Mesenchymal stem cell (in vitro differentiated cells and primary cell): ENCODE measurements at regions not wholly inside any gene's neighbourhood (a gene's known extent, or its start where the extent isn't known, plus 50 kb on each side); places are given as distances from the start of the nearest gene placed in this dataset.
"Not testable (repeated sequence)": the region's sequence is repeated elsewhere in the genome, so short reads cannot be mapped to it uniquely, and the experiment has no call there.

Experiments used
- DNase-seq: peaks from one replicate; pipeline ENCODE4 v3.0.0-alpha.2; 2013
- H2AFZ ChIP-seq: one replicate; pipeline ENCODE4 v1.6.1; 2013; ENCODE audit warnings: low read depth, mild to moderate bottlenecking, control low read depth, inconsistent platforms, low read length, moderate library complexity
- H2AK5ac ChIP-seq: 2 replicates; pipeline ENCODE4 v1.6.1; 2013; ENCODE audit warnings: low read length, moderate library complexity, mild to moderate bottlenecking, inconsistent platforms; ENCODE audit not compliant: severe bottlenecking
- H2BK120ac ChIP-seq: one replicate; pipeline ENCODE4 v1.6.1; 2013; ENCODE audit warnings: low read depth, mild to moderate bottlenecking, inconsistent platforms, low read length, moderate library complexity
- H2BK12ac ChIP-seq, 2 experiments: one replicate each; pipeline ENCODE4 v1.6.1; 2013; ENCODE audit warnings: inconsistent platforms in 2 of 2, low read length in 2 of 2, mild to moderate bottlenecking in 2 of 2, moderate library complexity in 2 of 2, control low read depth in 1 of 2
- H2BK15ac ChIP-seq: one replicate; pipeline ENCODE4 v1.6.1; 2013; ENCODE audit warnings: mild to moderate bottlenecking, low read depth, inconsistent platforms; ENCODE audit not compliant: poor library complexity, severe bottlenecking
- H2BK5ac ChIP-seq: 2 replicates; pipeline ENCODE4 v1.6.1; 2013; ENCODE audit warnings: low read depth, mild to moderate bottlenecking, low read length, control low read depth, inconsistent platforms; ENCODE audit not compliant: poor library complexity, severe bottlenecking
- H3K14ac ChIP-seq, 2 experiments: one replicate each; pipeline ENCODE4 v1.6.1; 2013; ENCODE audit warnings: inconsistent platforms in 2 of 2, low read length in 2 of 2, control low read depth in 1 of 2, mild to moderate bottlenecking in 1 of 2, moderate library complexity in 1 of 2
- H3K18ac ChIP-seq, 2 experiments: one replicate each; pipeline ENCODE4 v1.6.1; 2013; ENCODE audit warnings: inconsistent platforms in 2 of 2, low read length in 2 of 2, control low read depth in 1 of 2, low read depth in 1 of 2, mild to moderate bottlenecking in 1 of 2
- H3K23ac ChIP-seq, 2 experiments: one replicate each; pipeline ENCODE4 v1.6.1; 2013; ENCODE audit warnings: inconsistent platforms in 2 of 2, low read length in 2 of 2, mild to moderate bottlenecking in 2 of 2, moderate library complexity in 2 of 2, control low read depth in 1 of 2
- H3K27ac ChIP-seq: 2 replicates; pipeline ENCODE4 v1.5.1; 2013; ENCODE audit warnings: mild to moderate bottlenecking, moderate library complexity, low read length, control low read depth, inconsistent platforms; ENCODE audit not compliant: poor library complexity, severe bottlenecking
- H3K27me3 ChIP-seq, 2 experiments: 2 replicates each; pipeline versions ENCODE4 v1.6.1 to v1.7.0; 2013; ENCODE audit warnings: low read length in 2 of 2, mild to moderate bottlenecking in 2 of 2, moderate library complexity in 2 of 2, control low read depth in 1 of 2, inconsistent platforms in 1 of 2; ENCODE audit not compliant: control insufficient read depth in 1 of 2, insufficient read depth in 1 of 2
- H3K36me3 ChIP-seq, 2 experiments: 2 replicates each; pipeline versions ENCODE4 v1.6.1 to v1.7.0; 2013; ENCODE audit warnings: low read length in 2 of 2, control low read depth in 1 of 2, inconsistent platforms in 1 of 2, low read depth in 1 of 2, mild to moderate bottlenecking in 1 of 2; ENCODE audit not compliant: insufficient read depth in 2 of 2, control insufficient read depth in 1 of 2
- H3K4ac ChIP-seq, 2 experiments: one replicate each; pipeline ENCODE4 v1.6.1; 2013; ENCODE audit warnings: inconsistent platforms in 2 of 2, low read length in 2 of 2, mild to moderate bottlenecking in 2 of 2, moderate library complexity in 2 of 2, control low read depth in 1 of 2, low read depth in 1 of 2
- H3K4me1 ChIP-seq: 2 replicates; pipeline ENCODE4 v1.6.1; 2013; ENCODE audit warnings: low read depth, low read length, control low read depth; ENCODE audit not compliant: control insufficient read depth, insufficient read depth
- H3K4me2 ChIP-seq: 2 replicates; pipeline ENCODE4 v1.6.1; 2013; ENCODE audit warnings: low read length, mild to moderate bottlenecking, inconsistent platforms; ENCODE audit not compliant: poor library complexity, severe bottlenecking
- H3K4me3 ChIP-seq, 2 experiments: 2 replicates each; pipeline versions ENCODE4 v1.5.1 to v1.7.0; 2013; ENCODE audit warnings: low read length in 2 of 2, mild to moderate bottlenecking in 2 of 2, control low read depth in 1 of 2, low read depth in 1 of 2; ENCODE audit not compliant: insufficient read depth in 1 of 2
- H3K79me1 ChIP-seq: replicated peaks from 2 replicates; pipeline ENCODE4 v1.6.1; 2013; ENCODE audit warnings: mild to moderate bottlenecking, control low read depth, low read length, inconsistent platforms; ENCODE audit not compliant: poor library complexity, severe bottlenecking
- H3K9ac ChIP-seq: 2 replicates; pipeline ENCODE4 v1.7.0; 2013; ENCODE audit warnings: mild to moderate bottlenecking, low read length, moderate library complexity
- H3K9me3 ChIP-seq: 2 replicates; pipeline ENCODE4 v1.7.0; 2013; ENCODE audit warnings: mild to moderate bottlenecking, low read length; ENCODE audit not compliant: control insufficient read depth
- H4K8ac ChIP-seq: one replicate; pipeline ENCODE4 v1.6.1; 2013; ENCODE audit warnings: inconsistent platforms, mild to moderate bottlenecking, low read length, moderate library complexity
- H4K91ac ChIP-seq: one replicate; pipeline ENCODE4 v1.6.1; 2013; ENCODE audit warnings: mild to moderate bottlenecking, low read length, inconsistent platforms
- WGBS: methylation state at CpG from one replicate; pipeline ENCODE4 v1.1.7; 2013; ENCODE audit warnings: mixed read lengths; 5-methylcytosine and 5-hydroxymethylcytosine counted together

GRCh38 chr2:142794850-142795249, 82.6 kb upstream of the KYNU start:
- H4K8ac ChIP-seq, result no peak overlapping the region
- H2BK15ac ChIP-seq, result no peak overlapping the region
- no peaks in the 10 kb centered on the region for H3K4me1 ChIP-seq
- H3K14ac ChIP-seq, result no peak overlapping the region
- no peaks in the 10 kb centered on the region for H3K79me1 ChIP-seq
- no peak overlapping the region for H2BK120ac ChIP-seq
- H3K27me3 ChIP-seq, result no peaks in the 10 kb centered on the region
- H3K4me3 ChIP-seq, result no peak overlapping the region
- no peak overlapping the region for H3K4me2 ChIP-seq
- no peak overlapping the region for H3K9ac ChIP-seq
- H3K27ac ChIP-seq, result no peak overlapping the region
- H2BK5ac ChIP-seq, result no peak overlapping the region
- no peak overlapping the region for H2AFZ ChIP-seq
- no peak overlapping the region for H4K91ac ChIP-seq
- DNase-seq, result no peak
- no peaks in the 10 kb centered on the region for H3K36me3 ChIP-seq
- no peak overlapping the region for H2AK5ac ChIP-seq
- H2BK12ac ChIP-seq, result no peak overlapping the region
- H3K23ac ChIP-seq, result no peak overlapping the region
- WGBS, result 89% methylated on average over 1 of the region's 1 CpG
- no peak overlapping the region for H3K4ac ChIP-seq
- no peak overlapping the region for H3K18ac ChIP-seq
- no peaks in the 10 kb centered on the region for H3K9me3 ChIP-seq

DNA sequence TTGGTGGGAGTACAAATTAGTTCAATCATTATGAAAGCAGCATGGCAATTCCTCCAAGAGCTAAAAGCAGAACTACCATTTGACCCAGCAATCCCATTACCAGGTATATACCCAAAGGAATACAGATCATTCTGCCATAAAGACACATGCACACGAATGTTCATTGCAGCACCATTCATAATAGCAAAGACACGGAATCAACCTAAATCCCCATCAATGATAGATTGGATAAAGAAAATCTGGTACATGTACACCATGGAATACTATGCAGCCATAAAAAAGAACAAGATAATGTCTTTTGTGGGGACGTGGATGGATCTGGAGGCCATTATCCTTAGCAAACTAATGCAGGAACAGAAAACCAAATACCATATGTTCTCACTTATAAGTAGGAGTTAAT, 85.1 kb upstream of the KYNU start:
- H2BK12ac ChIP-seq, H3K9me3 ChIP-seq, H4K91ac ChIP-seq, H3K14ac ChIP-seq, DNase-seq, H3K4me1 ChIP-seq, H3K27me3 ChIP-seq, H2BK15ac ChIP-seq, H3K36me3 ChIP-seq, H3K4ac ChIP-seq, H3K18ac ChIP-seq, H2BK5ac ChIP-seq, H2AK5ac ChIP-seq, H2AFZ ChIP-seq, H2BK120ac ChIP-seq, H3K4me3 ChIP-seq, H4K8ac ChIP-seq, H3K4me2 ChIP-seq, H3K9ac ChIP-seq, H3K79me1 ChIP-seq, H3K23ac ChIP-seq, H3K27ac ChIP-seq: not testable (repeated sequence)
- 58% methylated on average over 2 of the region's 3 CpGs for WGBS

DNA sequence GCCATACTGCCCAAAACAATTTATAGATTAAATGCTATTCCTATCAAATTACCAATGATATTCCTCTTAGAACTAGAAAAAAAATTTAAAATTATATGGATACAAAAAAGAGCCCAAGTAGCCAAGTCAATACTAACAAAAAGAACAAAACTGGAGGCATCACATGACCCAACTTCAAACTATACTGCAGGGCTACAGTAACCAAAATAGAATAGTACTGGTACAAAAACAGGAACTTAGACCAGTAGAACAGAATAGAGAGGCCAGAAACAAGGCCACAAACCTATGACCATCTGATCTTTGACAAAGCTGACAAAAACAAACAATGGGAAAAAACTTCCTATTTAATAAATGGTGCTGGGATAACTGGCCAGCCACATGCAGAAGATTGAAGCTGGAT, 86.1 kb upstream of the KYNU start:
- H3K9me3 ChIP-seq, result no peaks in the 10 kb centered on the region
- H2BK120ac ChIP-seq, result no peak overlapping the region
- no peak overlapping the region for H2BK12ac ChIP-seq
- H3K4ac ChIP-seq, result no peak overlapping the region
- H2BK5ac ChIP-seq, result no peak overlapping the region
- H2AFZ ChIP-seq, result no peak overlapping the region
- H3K9ac ChIP-seq, result no peak overlapping the region
- no peak for DNase-seq
- no peak overlapping the region for H4K91ac ChIP-seq
- H3K4me2 ChIP-seq, result no peak overlapping the region
- no peaks in the 10 kb centered on the region for H3K79me1 ChIP-seq
- no peak overlapping the region for H2AK5ac ChIP-seq
- H3K23ac ChIP-seq, result no peak overlapping the region
- H3K27ac ChIP-seq, result no peak overlapping the region
- H3K4me1 ChIP-seq, result no peaks in the 10 kb centered on the region
- no peak overlapping the region for H2BK15ac ChIP-seq
- no peak overlapping the region for H3K4me3 ChIP-seq
- H3K27me3 ChIP-seq, result no peaks in the 10 kb centered on the region
- no peaks in the 10 kb centered on the region for H3K36me3 ChIP-seq
- H3K14ac ChIP-seq, result no peak overlapping the region
- H3K18ac ChIP-seq, result no peak overlapping the region
- H4K8ac ChIP-seq, result no peak overlapping the region

DNA sequence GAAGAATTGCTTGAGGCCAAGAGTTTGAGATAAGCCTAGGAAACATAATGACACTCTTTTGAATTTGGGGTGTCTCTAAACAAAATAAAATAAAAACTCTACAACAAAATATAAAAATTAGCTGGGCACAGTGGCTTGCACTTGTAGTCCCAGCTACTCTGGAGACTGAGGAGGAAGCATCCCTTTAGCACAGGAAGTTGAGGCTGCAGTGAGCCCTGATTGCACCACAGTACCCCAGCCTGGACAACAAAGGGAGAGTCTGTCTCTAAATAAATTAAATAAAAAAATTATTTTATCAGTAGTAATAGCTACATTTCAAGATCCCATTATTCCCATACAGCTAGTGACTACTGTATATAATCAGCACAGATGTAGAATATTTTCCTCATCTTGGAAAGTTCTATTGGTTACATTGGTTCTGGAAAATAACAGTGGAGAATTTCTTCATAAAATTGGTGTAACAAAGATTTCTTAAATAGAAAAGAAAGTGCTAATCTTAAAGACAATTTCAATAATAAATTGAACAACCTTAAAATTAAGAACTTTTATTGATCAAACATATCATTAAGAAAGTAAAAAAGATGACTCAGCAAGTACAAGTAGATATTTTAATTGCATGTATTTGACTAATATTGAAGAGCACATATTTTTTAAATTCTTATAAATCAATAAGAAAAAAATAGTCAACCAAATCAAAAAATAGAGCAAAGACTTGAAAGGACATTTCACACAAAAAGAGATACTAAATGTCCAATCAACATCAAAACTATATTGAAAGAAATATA, 90.4 kb upstream of the KYNU start:
- H4K8ac ChIP-seq, result no peak overlapping the region
- H3K18ac ChIP-seq, result no peak overlapping the region
- no peak overlapping the region for H2BK5ac ChIP-seq
- DNase-seq, result no peak
- H2BK120ac ChIP-seq, result no peak overlapping the region
- H3K4me1 ChIP-seq, result no peaks in the 10 kb centered on the region
- no peak overlapping the region for H3K4me2 ChIP-seq
- H3K79me1 ChIP-seq, result no peaks in the 10 kb centered on the region
- H3K27me3 ChIP-seq, result no peaks in the 10 kb centered on the region
- H2BK12ac ChIP-seq, result no peak overlapping the region
- H2BK15ac ChIP-seq, result no peak overlapping the region
- no peak overlapping the region for H3K23ac ChIP-seq
- no peak overlapping the region for H4K91ac ChIP-seq
- H3K9me3 ChIP-seq, result no peaks in the 10 kb centered on the region
- no peaks in the 10 kb centered on the region for H3K36me3 ChIP-seq
- no peak overlapping the region for H3K4me3 ChIP-seq
- H3K9ac ChIP-seq, result no peak overlapping the region
- no peak overlapping the region for H3K4ac ChIP-seq
- no peak overlapping the region for H2AFZ ChIP-seq
- H3K27ac ChIP-seq, result no peak overlapping the region
- no peak overlapping the region for H2AK5ac ChIP-seq
- no peak overlapping the region for H3K14ac ChIP-seq
